Liver (tissue), 3 donors: ENCODE measurements at regions not wholly inside any gene's neighbourhood (a gene's known extent, or its start where the extent isn't known, plus 50 kb on each side); places are given as distances from the start of the nearest gene placed in this dataset.

Experiments used
- CTCF ChIP-seq: fragments of 150-350 bp; IDR thresholded peaks from 2 replicates; pipeline ENCODE4 v1.5.1; 2017; ENCODE audit warnings: improper control_type of control experiment, low read depth, low read length; ENCODE audit not compliant: missing input control
- JUND ChIP-seq, 2 donors: IDR thresholded peaks; 2 replicates each; pipeline ENCODE4 v1.6.1; 2016; ENCODE audit warnings: antibody characterized with exemption in 2 of 2
- donor health status: healthy.
- donor health status: healthy.

DNA sequence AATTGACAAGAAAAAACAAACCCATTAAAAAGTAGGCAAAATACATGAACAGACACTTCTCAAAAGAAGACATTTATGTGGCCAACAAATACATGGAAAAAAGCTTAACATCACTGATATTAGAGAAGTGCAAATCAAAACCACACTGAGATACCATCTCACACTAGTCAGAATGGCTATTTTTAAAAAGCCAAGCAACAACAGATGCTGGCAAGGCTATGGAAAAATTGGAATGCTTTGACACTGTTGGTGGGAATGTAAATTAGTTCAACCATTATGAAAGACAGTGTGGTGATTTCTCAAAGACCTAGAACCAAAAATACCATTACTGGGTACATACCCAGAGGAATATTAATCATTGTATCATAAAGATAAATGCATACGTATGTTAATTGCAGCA, 641.1 kb upstream of the B3GALT2 start:
- no peak for TF ChIP-seq CTCF
- TF ChIP-seq JUND (IDR thresholded peaks at IDR 0.05): no peak
